C4-2B (cell line): ENCODE measurements at regions not wholly inside any gene's neighbourhood (a gene's known extent, or its start where the extent isn't known, plus 50 kb on each side); places are given as distances from the start of the nearest gene placed in this dataset.

ENCODE experiments used
- CTCF ChIP-seq: fragments of 450-650 bp; conservative IDR thresholded peaks from 2 replicates; pipeline ENCODE4 v1.5.1; 2017; ENCODE audit warnings: mild to moderate bottlenecking
- ZFX ChIP-seq: fragments of 450-650 bp; IDR thresholded peaks from 2 replicates; pipeline ENCODE4 v1.6.1; 2017

DNA sequence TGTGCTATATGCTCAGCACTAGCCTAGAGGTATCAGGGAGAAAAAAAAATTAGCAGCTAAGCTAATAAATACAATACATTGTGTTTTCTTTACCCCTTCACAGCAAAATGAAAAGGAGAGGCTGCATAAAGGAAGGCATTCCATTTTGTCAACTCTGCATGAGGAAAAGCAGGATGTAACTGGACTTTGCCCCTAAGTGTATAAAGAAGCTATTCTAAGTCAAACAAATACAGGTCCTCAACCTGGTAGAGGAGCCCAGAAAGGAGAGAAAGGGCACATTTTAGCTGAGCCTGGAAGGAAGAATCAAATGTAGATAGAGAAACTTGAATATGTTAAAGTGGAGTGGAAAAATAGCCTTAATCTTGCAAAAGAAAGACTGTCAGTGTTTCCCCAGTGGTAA is 89.0 kb upstream of the SPRED1 start:
- TF ChIP-seq CTCF, result no peak
- TF ChIP-seq ZFX, result no peak
